ENCODE measurements at regions not wholly inside any gene's neighbourhood (a gene's known extent, or its start where the extent isn't known, plus 50 kb on each side); places are given as distances from the start of the nearest gene placed in this dataset.

DNA sequence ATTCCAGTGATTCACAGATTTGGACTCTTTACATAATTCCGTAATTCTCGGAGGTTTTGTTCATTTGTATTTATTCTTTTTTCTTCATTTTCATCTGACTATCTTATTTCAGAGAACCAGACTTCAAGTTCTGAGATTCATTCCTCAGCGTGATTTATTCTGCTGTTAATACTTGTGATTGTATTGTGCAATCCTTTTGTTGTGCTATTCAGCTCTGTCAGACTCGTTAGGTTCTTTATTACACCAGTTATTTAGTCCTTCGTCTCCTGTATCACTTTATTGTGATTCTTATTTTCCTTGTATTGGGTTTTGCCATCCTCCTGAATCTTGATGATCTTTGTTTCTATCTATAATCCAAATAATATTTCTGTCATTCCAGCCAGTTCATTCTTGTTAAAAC, 529.3 kb upstream of the LRRTM4 start:
- Histone ChIP-seq H3K4me1 (ENCODE audit: low read depth) (no peaks in the 10 kb centered on the region), H3K36me3 (ENCODE audit: low read depth) (no peaks in the 10 kb centered on the region), H3K9me3 (peaks cover 27% of the 10 kb centered on the region), H3K4me3 (no peak overlapping the region)
- DNase-seq (no peak), ATAC-seq (no peak)
- TF ChIP-seq, protein P1, sequence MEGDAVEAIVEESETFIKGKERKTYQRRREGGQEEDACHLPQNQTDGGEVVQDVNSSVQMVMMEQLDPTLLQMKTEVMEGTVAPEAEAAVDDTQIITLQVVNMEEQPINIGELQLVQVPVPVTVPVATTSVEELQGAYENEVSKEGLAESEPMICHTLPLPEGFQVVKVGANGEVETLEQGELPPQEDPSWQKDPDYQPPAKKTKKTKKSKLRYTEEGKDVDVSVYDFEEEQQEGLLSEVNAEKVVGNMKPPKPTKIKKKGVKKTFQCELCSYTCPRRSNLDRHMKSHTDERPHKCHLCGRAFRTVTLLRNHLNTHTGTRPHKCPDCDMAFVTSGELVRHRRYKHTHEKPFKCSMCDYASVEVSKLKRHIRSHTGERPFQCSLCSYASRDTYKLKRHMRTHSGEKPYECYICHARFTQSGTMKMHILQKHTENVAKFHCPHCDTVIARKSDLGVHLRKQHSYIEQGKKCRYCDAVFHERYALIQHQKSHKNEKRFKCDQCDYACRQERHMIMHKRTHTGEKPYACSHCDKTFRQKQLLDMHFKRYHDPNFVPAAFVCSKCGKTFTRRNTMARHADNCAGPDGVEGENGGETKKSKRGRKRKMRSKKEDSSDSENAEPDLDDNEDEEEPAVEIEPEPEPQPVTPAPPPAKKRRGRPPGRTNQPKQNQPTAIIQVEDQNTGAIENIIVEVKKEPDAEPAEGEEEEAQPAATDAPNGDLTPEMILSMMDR (IDR thresholded peaks at IDR 0.05): no peak
- intact Hi-C loops (cut with DNase I, micrococcal nuclease): no loop called here

DNA sequence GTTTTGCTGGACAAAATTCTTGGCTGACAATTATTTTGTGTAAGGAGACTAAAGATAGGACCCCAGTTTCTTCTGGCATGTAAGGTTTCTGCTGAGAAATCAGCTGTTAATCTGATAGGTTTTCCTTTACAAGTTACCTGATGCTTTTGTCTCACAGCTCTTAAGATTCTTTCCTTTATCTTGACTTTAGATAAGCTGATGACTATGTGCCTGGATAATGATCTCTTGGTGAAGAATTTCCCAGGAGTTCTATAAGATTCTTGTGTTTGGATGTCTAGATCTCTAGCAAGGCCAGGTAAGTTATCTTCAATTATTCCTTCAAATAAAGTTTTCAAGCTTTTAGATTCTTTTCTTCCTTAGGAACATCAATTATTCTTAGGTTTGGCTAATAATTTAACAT, 534.8 kb upstream of the LRRTM4 start:
- Histone ChIP-seq H3K9me3 (peaks cover 6% of the 10 kb centered on the region), H3K36me3 (ENCODE audit: low read depth) (no peaks in the 10 kb centered on the region), H3K4me1 (ENCODE audit: low read depth) (no peaks in the 10 kb centered on the region), H3K4me3 (no peak overlapping the region)
- ATAC-seq (no peak), DNase-seq (no peak)
- TF ChIP-seq, protein P1 (IDR thresholded peaks at IDR 0.05): no peak
- intact Hi-C loops (cut with DNase I, micrococcal nuclease): no loop called here

DNA sequence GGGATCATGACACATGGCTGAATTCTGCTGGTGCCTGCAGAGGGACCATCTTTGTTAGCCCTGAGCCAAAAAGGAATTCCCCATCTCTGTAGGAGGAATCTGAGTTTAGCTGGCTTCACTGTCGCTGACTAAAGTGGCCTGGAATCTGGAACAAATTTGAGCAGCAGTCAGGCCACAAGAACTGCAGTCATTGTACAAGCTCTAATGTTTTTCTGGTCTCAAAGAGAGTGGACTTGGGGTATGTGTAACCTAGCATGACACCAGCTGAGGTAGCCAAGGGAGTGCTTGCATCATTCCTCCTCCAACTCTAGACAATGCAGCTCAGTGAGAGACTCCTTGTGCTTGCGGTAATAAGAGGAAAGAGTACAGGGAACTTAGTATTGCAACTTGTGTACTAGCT, 539.1 kb upstream of the LRRTM4 start:
- intact Hi-C loops (cut with DNase I, micrococcal nuclease): no loop called here
- H3K36me3 ChIP-seq (ENCODE audit: low read depth): no peaks in the 10 kb centered on the region
- ATAC-seq: no peak
- no peak for DNase-seq
- TF ChIP-seq, protein P1 (IDR thresholded peaks at IDR 0.05): no peak
- H3K4me3 ChIP-seq: no peak overlapping the region
- no peaks in the 10 kb centered on the region for H3K9me3 ChIP-seq
- no peaks in the 10 kb centered on the region for H3K4me1 ChIP-seq (ENCODE audit: low read depth)

- no peaks in the 10 kb centered on the region for H3K36me3 ChIP-seq (ENCODE audit: low read depth)
- intact Hi-C loops (cut with DNase I, micrococcal nuclease): no loop called here
- no peak for DNase-seq
- H3K4me3 ChIP-seq: no peak overlapping the region
- TF ChIP-seq, protein P1 (IDR thresholded peaks at IDR 0.05): no peak
- no peak for ATAC-seq
- H3K4me1 ChIP-seq (ENCODE audit: low read depth): no peaks in the 10 kb centered on the region
- no peaks in the 10 kb centered on the region for H3K9me3 ChIP-seq
These were observed 539.6 kb upstream of the LRRTM4 start for GRCh38 chr2:78061732-78062131.

- Histone ChIP-seq H3K9me3 (no peaks in the 10 kb centered on the region), H3K4me3 (no peak overlapping the region), H3K36me3 (ENCODE audit: low read depth) (no peaks in the 10 kb centered on the region), H3K4me1 (ENCODE audit: low read depth) (no peaks in the 10 kb centered on the region)
- DNase-seq (no peak), ATAC-seq (no peak)
- TF ChIP-seq, protein P1 (IDR thresholded peaks at IDR 0.05): no peak
- intact Hi-C loops (cut with DNase I, micrococcal nuclease): no loop called here
These were observed 541.3 kb upstream of the LRRTM4 start for GRCh38 chr2:78063246-78064020.
